ENCODE measurements at regions not wholly inside any gene's neighbourhood (a gene's known extent, or its start where the extent isn't known, plus 50 kb on each side); places are given as distances from the start of the nearest gene placed in this dataset.

- TF ChIP-seq CTCF (IDR thresholded peaks at IDR 0.05; ENCODE audit: insufficient read depth, low read depth, low read length) = no peak
- TF ChIP-seq EZH2 (IDR thresholded peaks at IDR 0.05; ENCODE audit: insufficient read depth, low read length) = no peak
Observed at GRCh38 chr7:16958724-16959123, 76.9 kb upstream of the AGR3 start.
